GM21447 (cell line): ENCODE measurements at regions not wholly inside any gene's neighbourhood (a gene's known extent, or its start where the extent isn't known, plus 50 kb on each side); places are given as distances from the start of the nearest gene placed in this dataset.

Experiments used
- ATAC-seq: cut with Tn5 transposase; IDR thresholded peaks from one replicate; pipeline ENCODE4 v1.9.1; 2021; ENCODE audit not compliant: unreplicated experiment

- no peak for ATAC-seq
Measured at GRCh38 chr7:46530081-46530750, 609.1 kb upstream of the IGFBP3 start.

GRCh38 chr7:46527360-46527759 lies 606.3 kb upstream of the IGFBP3 start:
- no peak for ATAC-seq

- no peak for ATAC-seq
Measured at GRCh38 chr7:46525876-46526275, 604.8 kb upstream of the IGFBP3 start.

GRCh38 chr7:46524350-46524749 lies 603.3 kb upstream of the IGFBP3 start:
- no peak for ATAC-seq

- ATAC-seq: no peak
Measured at GRCh38 chr7:46522354-46522906, 601.4 kb upstream of the IGFBP3 start.

GRCh38 chr7:46518713-46519112 lies 597.6 kb upstream of the IGFBP3 start:
- ATAC-seq: no peak

- ATAC-seq: no peak
Measured at GRCh38 chr7:46515844-46516590, 594.9 kb upstream of the IGFBP3 start.

GRCh38 chr7:46513447-46513848 lies 592.4 kb upstream of the IGFBP3 start:
- ATAC-seq: no peak

GRCh38 chr7:46512891-46513413 lies 591.9 kb upstream of the IGFBP3 start:
- no peak for ATAC-seq

GRCh38 chr7:46511442-46512215 lies 590.6 kb upstream of the IGFBP3 start:
- no peak for ATAC-seq

GRCh38 chr7:46508583-46508982 lies 587.5 kb upstream of the IGFBP3 start:
- ATAC-seq: no peak

GRCh38 chr7:46507560-46507959 lies 586.5 kb upstream of the IGFBP3 start:
- no peak for ATAC-seq

- no peak for ATAC-seq
Measured at GRCh38 chr7:46494441-46494840, 573.4 kb upstream of the IGFBP3 start.

GRCh38 chr7:46494028-46494427 lies 573.0 kb upstream of the IGFBP3 start:
- ATAC-seq: no peak

- no peak for ATAC-seq
Measured at GRCh38 chr7:46493196-46493595, 572.1 kb upstream of the IGFBP3 start.

- ATAC-seq: no peak
Measured at GRCh38 chr7:46492466-46492865, 571.4 kb upstream of the IGFBP3 start.

- no peak for ATAC-seq
Measured at GRCh38 chr7:46490406-46490805, 569.3 kb upstream of the IGFBP3 start.

- no peak for ATAC-seq
Measured at GRCh38 chr7:46489106-46489505, 568.0 kb upstream of the IGFBP3 start.

- no peak for ATAC-seq
Measured at GRCh38 chr7:46488607-46489006, 567.5 kb upstream of the IGFBP3 start.

- no peak for ATAC-seq
Measured at GRCh38 chr7:46486256-46487206, 565.5 kb upstream of the IGFBP3 start.
